SK-N-SH (cell line): ENCODE measurements at regions not wholly inside any gene's neighbourhood (a gene's known extent, or its start where the extent isn't known, plus 50 kb on each side); places are given as distances from the start of the nearest gene placed in this dataset.

Experiments used
- CTCF ChIA-PET: fragments of 300-600, 350-600 bp; formaldehyde crosslinking; extraction: SDS; loops from one replicate; lab custom pipeline; 2021; lab: Yijun Ruan, JAX
- POLR2A ChIA-PET: fragments of 350-600 bp; sonication (Branson Sonifier 250); formaldehyde crosslinking; extraction: SDS; loops from one replicate; lab custom pipeline; 2020; ENCODE audit warnings: antibody characterized with exemption, inconsistent platforms; lab: Yijun Ruan, JAX
- DNase-seq: peaks from one replicate; pipeline ENCODE4 v3.0.0; 2012
- H2AFZ ChIP-seq: fragments of 200-600 bp; sonication (generic); 2 replicates; pipeline ENCODE4 v1.8.1; 2016; ENCODE audit warnings: antibody characterized with exemption, mild to moderate bottlenecking, low read depth
- H3F3A ChIP-seq: fragments of 200-600 bp; sonication (generic); replicated peaks from 2 replicates; pipeline ENCODE3; 2016; ENCODE audit warnings: antibody characterized with exemption, mild to moderate bottlenecking; ENCODE audit not compliant: insufficient read depth
- H3K27ac ChIP-seq, 2 experiments: fragments of 200-500 bp in 1 of 2; fragments of 200-600 bp in 1 of 2; sonication (Bioruptor generic) in 1 of 2; sonication (generic), shearing (Covaris generic) in 1 of 2; 2 replicates each; pipeline versions ENCODE4 v1.5.1 to v1.6.1; 2014 to 2016; ENCODE audit warnings: low read depth in 2 of 2, inconsistent platforms in 1 of 2, low read length in 1 of 2, mild to moderate bottlenecking in 1 of 2, mixed read lengths in 1 of 2
- H3K27me3 ChIP-seq: fragments of 200-600 bp; sonication (generic), shearing (Covaris generic); 2 replicates; pipeline ENCODE4 v1.6.1; 2016; ENCODE audit warnings: mixed run types; ENCODE audit not compliant: insufficient read depth
- H3K36me3 ChIP-seq, 2 experiments: fragments of 200-500 bp in 1 of 2; fragments of 200-600 bp in 1 of 2; sonication (Bioruptor generic) in 1 of 2; sonication (generic) in 1 of 2; replicated peaks in 1 of 2; 2 replicates each; pipeline versions ENCODE3 to v1.5.1; 2014 to 2016; ENCODE audit warnings: low read length in 1 of 2, mild to moderate bottlenecking in 1 of 2; ENCODE audit not compliant: insufficient read depth in 2 of 2, control insufficient read depth in 1 of 2
- H3K4me1 ChIP-seq, 2 experiments: fragments of 200-500 bp in 1 of 2; fragments of 200-600 bp in 1 of 2; sonication (Bioruptor generic) in 1 of 2; sonication (generic), shearing (Covaris generic) in 1 of 2; 2 replicates each; pipeline versions ENCODE4 v1.5.1 to v1.6.1; 2014 to 2016; ENCODE audit warnings: low read depth in 1 of 2, low read length in 1 of 2, mixed run types in 1 of 2; ENCODE audit not compliant: insufficient read depth in 2 of 2, control insufficient read depth in 1 of 2
- H3K4me2 ChIP-seq: fragments of 200-600 bp; sonication (generic), shearing (Covaris generic); 2 replicates; pipeline ENCODE4 v1.6.1; 2017; ENCODE audit warnings: mixed run types
- H3K4me3 ChIP-seq, 2 experiments: fragments of 200-500 bp in 1 of 2; fragments of 200-600 bp in 1 of 2; sonication (Bioruptor generic) in 1 of 2; sonication (generic), shearing (Covaris generic) in 1 of 2; 2 replicates each; pipeline versions ENCODE4 v1.5.1 to v1.8.1; 2014 to 2016; ENCODE audit warnings: low read depth in 2 of 2, inconsistent platforms in 1 of 2, low read length in 1 of 2, mild to moderate bottlenecking in 1 of 2, mixed read lengths in 1 of 2, moderate library complexity in 1 of 2
- H3K79me2 ChIP-seq: fragments of 200-600 bp; sonication (generic); 2 replicates; pipeline ENCODE4 v1.8.1; 2017; ENCODE audit warnings: mild to moderate bottlenecking; ENCODE audit not compliant: insufficient read depth
- H3K9ac ChIP-seq: fragments of 200-600 bp; sonication (generic); 2 replicates; pipeline ENCODE4 v1.6.1; 2017; ENCODE audit warnings: mixed run types
- H3K9me2 ChIP-seq: fragments of 200-600 bp; sonication (generic); 2 replicates; pipeline ENCODE4 v1.6.1; 2017; ENCODE audit warnings: mixed run types
- H3K9me3 ChIP-seq: fragments of 200-600 bp; sonication (generic); 2 replicates; pipeline ENCODE4 v1.6.1; 2017; ENCODE audit warnings: mixed run types, mild to moderate bottlenecking, moderate library complexity
- H4K20me1 ChIP-seq: fragments of 200-600 bp; sonication (generic); 2 replicates; pipeline ENCODE4 v1.6.1; 2017; ENCODE audit warnings: mild to moderate bottlenecking, mixed run types; ENCODE audit not compliant: insufficient read depth
- CHD2 ChIP-seq: fragments of 150-350 bp; IDR thresholded peaks from 2 replicates; pipeline ENCODE4 v1.6.1; 2018; ENCODE audit warnings: low read length; ENCODE audit not compliant: partially characterized antibody
- CTCF ChIP-seq: fragments of 200-600 bp; sonication (generic); IDR thresholded peaks from 2 replicates; pipeline ENCODE4 v1.6.1; 2017; ENCODE audit warnings: antibody characterized with exemption, mild to moderate bottlenecking, moderate library complexity
- EP300 ChIP-seq, 2 experiments: IDR thresholded peaks; 2 replicates each; pipeline versions ENCODE4 v1.4.0 to v1.6.1; 2012; ENCODE audit warnings: borderline replicate concordance in 1 of 2, low read depth in 1 of 2, low read length in 1 of 2
- EZH2phosphoT487 ChIP-seq: fragments of 200-600 bp; sonication (generic); IDR thresholded peaks from 2 replicates; pipeline ENCODE4 v1.6.1; 2017; ENCODE audit warnings: low read depth, mixed run types, mild to moderate bottlenecking, antibody characterized with exemption, moderate library complexity, borderline replicate concordance
- FOXJ3 ChIP-seq: sonication (generic); formaldehyde crosslinking; IDR thresholded peaks from 2 replicates; pipeline ENCODE4 v1.5.1; 2020; ENCODE audit warnings: mild to moderate bottlenecking, missing genetic modification reagents
- FOXM1 ChIP-seq: IDR thresholded peaks from 2 replicates; pipeline ENCODE4 v1.4.0; 2012; ENCODE audit warnings: low read depth, mild to moderate bottlenecking
- GABPA ChIP-seq: IDR thresholded peaks from 2 replicates; pipeline ENCODE4 v1.4.0; 2012; ENCODE audit warnings: low read depth, mild to moderate bottlenecking
- IRF3 ChIP-seq: fragments of 150-350 bp; IDR thresholded peaks from 2 replicates; pipeline ENCODE4 v1.6.1; 2016; ENCODE audit warnings: mild to moderate bottlenecking, low read depth, low read length
- JUND ChIP-seq: IDR thresholded peaks from 2 replicates; pipeline ENCODE4 v1.4.0; 2012
- MAX ChIP-seq: IDR thresholded peaks from 2 replicates; pipeline ENCODE4 v1.4.0; 2012; ENCODE audit warnings: low read depth
- MXI1 ChIP-seq: IDR thresholded peaks from 2 replicates; pipeline ENCODE4 v1.6.1; 2012; ENCODE audit warnings: mild to moderate bottlenecking, low read depth, low read length, improper control_type of control experiment
- NRF1 ChIP-seq: IDR thresholded peaks from 2 replicates; pipeline ENCODE4 v1.6.1; 2012; ENCODE audit warnings: low read depth, mild to moderate bottlenecking, low read length
- POLR2AphosphoS5 ChIP-seq: IDR thresholded peaks from 2 replicates; pipeline ENCODE4 v1.6.1; 2012; ENCODE audit warnings: low read depth, low read length
- RAD21 ChIP-seq: IDR thresholded peaks from 2 replicates; pipeline ENCODE4 v1.6.1; 2012; ENCODE audit warnings: mild to moderate bottlenecking, low read length
- REST ChIP-seq: IDR thresholded peaks from 2 replicates; pipeline ENCODE4 v1.6.1; 2012; ENCODE audit warnings: mild to moderate bottlenecking, low read depth, low read length, moderate library complexity
- RFX5 ChIP-seq: IDR thresholded peaks from 2 replicates; pipeline ENCODE4 v1.6.1; 2012; ENCODE audit warnings: mild to moderate bottlenecking, improper control_type of control experiment, low read length
- RXRA ChIP-seq: IDR thresholded peaks from 2 replicates; pipeline ENCODE4 v1.4.0; 2012; ENCODE audit warnings: low read depth, mild to moderate bottlenecking, borderline replicate concordance
- SMC3 ChIP-seq: IDR thresholded peaks from 2 replicates; pipeline ENCODE4 v1.6.1; 2012; ENCODE audit warnings: low read depth, low read length, improper control_type of control experiment
- TAF1 ChIP-seq: IDR thresholded peaks from 2 replicates; pipeline ENCODE4 v1.6.1; 2012; ENCODE audit warnings: low read depth, mild to moderate bottlenecking, low read length, moderate library complexity, borderline replicate concordance
- USF2 ChIP-seq: fragments of 150-350 bp; IDR thresholded peaks from 2 replicates; pipeline ENCODE4 v1.6.1; 2017; ENCODE audit warnings: antibody characterized with exemption, low read length, low read depth, borderline replicate concordance
- YY1 ChIP-seq: IDR thresholded peaks from 2 replicates; pipeline ENCODE4 v1.4.0; 2012; ENCODE audit warnings: low read depth, mild to moderate bottlenecking
- WGBS: methylation state at CpG from one replicate; pipeline ENCODE4 v1.1.6; 2017; ENCODE audit warnings: low lambda C conversion rate; 5-methylcytosine and 5-hydroxymethylcytosine counted together

GRCh38 chr4:173990869-173991210 is 292.6 kb downstream of the FBXO8 start (continued):
- no peak for TF ChIP-seq MAX
- no peak for TF ChIP-seq FOXM1
- no peak for TF ChIP-seq EZH2phosphoT487
- TF ChIP-seq JUND = no peak
- peak; percentile 14; the same call in 1 of the 2 replicates for TF ChIP-seq RXRA
- no peak for TF ChIP-seq NRF1
- no peak for TF ChIP-seq RFX5
- no peak for TF ChIP-seq IRF3
- TF ChIP-seq YY1 = no peak
- TF ChIP-seq, all 33 proteins: peak for 13

- POLR2A ChIA-PET = interaction anchor here (0.5 to 5.4 kb wide), 27 partner anchors 14 to 570 kb away, joined by 3 to 160 read pairs (median 6); partner anchors contain the start of gene HAND2
- H3K9me3 ChIP-seq = no peaks in the 10 kb centered on the region
- DNase-seq = no peak
- TF ChIP-seq CTCF = peak; percentile 85
- no peak for TF ChIP-seq CHD2
- no peak for TF ChIP-seq POLR2AphosphoS5
- no peak for TF ChIP-seq TAF1
- TF ChIP-seq USF2 = no peak
- no peak for TF ChIP-seq REST
- TF ChIP-seq MXI1 = no peak
- no peak for TF ChIP-seq GABPA
- peak; percentile 60 for TF ChIP-seq SMC3
- peak in 1 of 2 experiments; percentile 22; a peak in 1 of 4 replicates for TF ChIP-seq EP300 (IDR thresholded peaks at IDR 0.05; ENCODE audit: borderline replicate concordance in 1 of 2, low read depth in 1 of 2, low read length in 1 of 2)
- no peak for TF ChIP-seq FOXJ3 (CRISPR knock-in tag)
- TF ChIP-seq RAD21 = peak; percentile 85
- TF ChIP-seq, all 33 proteins: peak for 4
- Histone ChIP-seq H3K9me2 (no peaks in the 10 kb centered on the region), H2AFZ (peak overlapping the region; percentile 73; the same call in 1 of the 2 replicates), H3K79me2 (no peaks in the 10 kb centered on the region), H4K20me1 (no peaks in the 10 kb centered on the region), H3K27ac (peak overlapping the region; percentile 15 to 100), H3F3A (peaks cover 4% of the 10 kb centered on the region), H3K9ac (no peak overlapping the region), H3K36me3 (peaks cover 0 to 6% of the 10 kb centered on the region in 2 experiments), H3K4me1 (peaks cover 18 to 34% of the 10 kb centered on the region in 2 experiments; a peak in 3 of 4 replicates), H3K27me3 (no peaks in the 10 kb centered on the region), H3K4me2 (peak overlapping the region; percentile 13; the same call in 1 of the 2 replicates), H3K4me3 (0 out of 4 replicates have a peak overlapping the region, but pooled peaks of 1 of the 2 experiments have one; percentile 2)
- CTCF ChIA-PET = interaction anchor here (0.6 to 5.7 kb wide), 57 partner anchors 9 to 612 kb away, joined by 3 to 66 read pairs (median 5); partner anchors contain the start of gene HAND2
- 13% methylated on average over 6 of the region's 6 CpGs for WGBS
Observed at GRCh38 chr4:173990126-173990868, 293.2 kb downstream of the FBXO8 start.
